A673 (cell line): ENCODE measurements at regions not wholly inside any gene's neighbourhood (a gene's known extent, or its start where the extent isn't known, plus 50 kb on each side); places are given as distances from the start of the nearest gene placed in this dataset.

ENCODE experiments used
- CTCF ChIP-seq: fragments of 300-800, 200-600 bp; sonication (generic); conservative IDR thresholded peaks from 2 replicates; pipeline ENCODE4 v1.5.1; 2017; ENCODE audit warnings: low read depth, mild to moderate bottlenecking, antibody characterized with exemption, low read length, moderate library complexity, mixed read lengths
- EZH2 ChIP-seq: fragments of 200-600 bp; sonication (generic); IDR thresholded peaks from 2 replicates; pipeline ENCODE4 v1.6.1; 2017; ENCODE audit warnings: borderline replicate concordance, low read depth, mild to moderate bottlenecking, mixed read lengths, antibody characterized with exemption, low read length; ENCODE audit not compliant: poor library complexity, severe bottlenecking

DNA sequence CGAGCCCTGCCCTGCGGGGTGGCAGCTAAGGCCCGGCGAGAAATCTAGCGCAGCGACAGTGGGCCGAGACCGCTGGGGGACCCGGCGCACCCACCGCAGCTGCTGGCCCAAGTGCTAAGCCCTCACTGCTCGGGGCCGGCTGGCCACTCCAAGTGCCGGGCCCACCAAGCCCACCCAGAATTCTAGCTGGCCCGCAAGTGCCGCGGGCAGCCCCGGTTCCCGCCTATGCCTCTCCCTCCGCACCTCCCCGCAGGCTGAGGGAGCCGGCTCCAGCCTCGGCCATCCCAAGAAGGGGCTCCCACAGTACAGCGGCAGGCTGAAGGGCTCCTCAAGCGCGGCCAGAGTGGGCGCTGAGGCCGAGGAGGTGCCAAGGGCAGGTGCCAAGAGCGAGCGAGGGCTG, 55.2 kb upstream of the RND3 start:
- no peak for TF ChIP-seq CTCF
- no peak for TF ChIP-seq EZH2
